ENCODE measurements at regions not wholly inside any gene's neighbourhood (a gene's known extent, or its start where the extent isn't known, plus 50 kb on each side); places are given as distances from the start of the nearest gene placed in this dataset.
"Not testable (repeated sequence)": the region's sequence is repeated elsewhere in the genome, so short reads cannot be mapped to it uniquely, and the experiment has no call there.

DNA sequence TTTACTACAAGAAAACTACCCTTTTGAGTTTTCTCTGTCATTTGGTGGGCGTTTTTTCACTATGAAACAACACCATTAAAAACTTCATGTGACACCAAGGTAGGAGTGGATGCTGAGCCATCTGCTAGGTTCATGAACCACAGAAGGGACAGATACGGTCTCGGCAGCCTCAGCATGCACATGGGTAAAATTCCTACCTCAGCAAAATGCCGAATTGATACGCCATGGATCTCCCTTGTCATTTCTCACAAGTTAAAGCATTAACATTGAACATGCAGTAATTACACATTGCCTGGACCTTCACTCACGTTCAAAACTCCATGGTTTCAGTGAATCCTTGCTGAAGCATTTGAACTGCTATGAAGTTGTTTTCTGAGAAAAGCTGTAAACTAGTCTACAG is 121.5 kb upstream of the EGR2 start:
- Histone ChIP-seq H3K36me3 (ENCODE audit: control insufficient read depth, insufficient read depth, low read length) (no peaks in the 10 kb centered on the region), H3K27ac (ENCODE audit: low read length) (no peak overlapping the region), H3K9me3 (ENCODE audit: control insufficient read depth, low read depth, low read length) (no peaks in the 10 kb centered on the region), H3K4me1 (ENCODE audit: control insufficient read depth, insufficient read depth, low read length) (no peaks in the 10 kb centered on the region), H3K4me3 (ENCODE audit: low read length) (no peak overlapping the region), H3K27me3 (ENCODE audit: control insufficient read depth, insufficient read depth, low read length) (no peaks in the 10 kb centered on the region)
- WGBS (ENCODE audit: insufficient coverage, low lambda C conversion rate), result 100% methylated on average over 2 of the region's 6 CpGs
- no peak for DNase-seq

GRCh38 chr10:62935022-62935421 is 118.9 kb upstream of the EGR2 start:
- no peaks in the 10 kb centered on the region for H3K27me3 ChIP-seq (ENCODE audit: control insufficient read depth, insufficient read depth, low read length)
- no peak overlapping the region for H3K4me3 ChIP-seq (ENCODE audit: low read length)
- H3K36me3 ChIP-seq (ENCODE audit: control insufficient read depth, insufficient read depth, low read length), result no peaks in the 10 kb centered on the region
- no peaks in the 10 kb centered on the region for H3K9me3 ChIP-seq (ENCODE audit: control insufficient read depth, low read depth, low read length)
- DNase-seq, result no peak
- no peaks in the 10 kb centered on the region for H3K4me1 ChIP-seq (ENCODE audit: control insufficient read depth, insufficient read depth, low read length)
- no peak overlapping the region for H3K27ac ChIP-seq (ENCODE audit: low read length)
- WGBS (ENCODE audit: insufficient coverage, low lambda C conversion rate), result 50% methylated on average over 1 of the region's 2 CpGs

DNA sequence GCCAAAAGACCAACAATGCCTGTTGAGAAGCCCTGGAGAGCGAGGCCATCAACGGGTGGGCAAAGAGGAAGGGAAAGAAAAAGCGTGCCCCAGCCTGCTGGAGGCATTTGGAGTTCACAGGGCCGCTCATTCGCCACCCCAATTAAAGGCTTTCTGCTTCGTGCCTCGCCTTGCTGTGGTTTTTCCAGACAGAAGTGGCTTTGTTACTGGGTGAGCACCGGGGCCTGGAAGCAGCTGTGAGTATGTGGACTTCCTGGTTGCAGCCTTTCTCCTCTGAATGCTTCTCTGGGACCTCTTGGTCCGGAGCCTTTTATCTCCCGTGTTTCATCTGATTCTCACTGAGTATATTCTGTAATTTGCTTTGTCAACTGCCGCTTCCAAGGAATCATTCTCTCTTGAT is 118.1 kb upstream of the EGR2 start:
- H3K4me3 ChIP-seq (ENCODE audit: low read length), result no peak overlapping the region
- peaks cover under 1% of the 10 kb centered on the region for H3K9me3 ChIP-seq (ENCODE audit: control insufficient read depth, low read depth, low read length)
- H3K36me3 ChIP-seq (ENCODE audit: control insufficient read depth, insufficient read depth, low read length), result no peaks in the 10 kb centered on the region
- no peaks in the 10 kb centered on the region for H3K27me3 ChIP-seq (ENCODE audit: control insufficient read depth, insufficient read depth, low read length)
- H3K4me1 ChIP-seq (ENCODE audit: control insufficient read depth, insufficient read depth, low read length), result no peaks in the 10 kb centered on the region
- DNase-seq, result no peak
- H3K27ac ChIP-seq (ENCODE audit: low read length), result no peak overlapping the region
- 61% methylated on average over 4 of the region's 11 CpGs for WGBS (ENCODE audit: insufficient coverage, low lambda C conversion rate)

GRCh38 chr10:62928763-62929162 is 112.6 kb upstream of the EGR2 start:
- H3K27ac ChIP-seq (ENCODE audit: low read length); DNase-seq; H3K4me1 ChIP-seq (ENCODE audit: control insufficient read depth, insufficient read depth, low read length); H3K36me3 ChIP-seq (ENCODE audit: control insufficient read depth, insufficient read depth, low read length); H3K27me3 ChIP-seq (ENCODE audit: control insufficient read depth, insufficient read depth, low read length); H3K4me3 ChIP-seq (ENCODE audit: low read length): not testable (repeated sequence)
- no CpG with 5 or more reads among the region's 24 CpGs for WGBS (ENCODE audit: insufficient coverage, low lambda C conversion rate)
- peaks cover 10% of the 10 kb centered on the region for H3K9me3 ChIP-seq (ENCODE audit: control insufficient read depth, low read depth, low read length)

DNA sequence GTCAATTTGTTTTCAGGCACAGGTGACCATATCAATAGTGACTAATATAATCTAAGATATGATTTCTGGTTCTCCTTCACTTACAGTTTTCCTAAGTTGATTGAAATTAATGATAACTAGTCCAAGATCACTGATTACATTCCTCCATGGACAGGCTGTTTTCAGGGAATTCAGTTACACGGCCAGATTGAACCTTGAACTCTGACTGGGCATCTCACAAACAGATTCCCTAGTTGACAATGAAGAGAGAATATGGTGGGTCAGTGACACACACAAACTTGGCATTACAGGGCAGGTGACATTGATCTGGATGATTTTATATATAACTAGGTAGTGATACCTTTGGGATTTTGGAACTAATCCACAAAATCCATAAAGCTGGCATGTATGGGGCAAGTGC is 110.2 kb upstream of the EGR2 start:
- WGBS (ENCODE audit: insufficient coverage, low lambda C conversion rate), result no CpG with 5 or more reads among the region's 1 CpG
- DNase-seq, result no peak

DNA sequence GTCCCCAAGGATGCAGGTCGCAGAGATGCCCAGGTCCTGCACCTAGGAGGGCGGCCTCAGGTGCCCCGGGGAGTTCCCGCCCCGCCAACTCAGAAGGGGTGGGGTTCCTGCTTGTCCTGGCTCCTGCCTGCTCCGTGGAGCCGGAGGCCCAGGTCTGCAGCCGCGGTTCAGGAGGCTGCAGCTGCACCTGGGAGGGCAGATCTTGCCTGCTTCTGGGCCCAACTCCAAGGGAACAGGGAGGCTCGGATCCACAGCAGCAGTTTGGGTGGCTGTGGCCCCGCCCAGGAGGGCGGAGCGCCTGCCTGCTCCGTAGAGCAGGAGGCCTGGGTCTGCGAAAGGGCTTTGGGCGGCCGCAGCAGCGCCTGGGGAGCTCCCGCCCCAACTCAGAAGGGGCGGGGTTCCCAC is 108.2 kb upstream of the EGR2 start:
- Histone ChIP-seq H3K27ac (ENCODE audit: low read length) (no peak overlapping the region), H3K36me3 (ENCODE audit: control insufficient read depth, insufficient read depth, low read length) (no peaks in the 10 kb centered on the region), H3K4me3 (ENCODE audit: low read length) (no peak overlapping the region), H3K27me3 (ENCODE audit: control insufficient read depth, insufficient read depth, low read length) (no peaks in the 10 kb centered on the region), H3K9me3 (ENCODE audit: control insufficient read depth, low read depth, low read length) (peaks cover 10% of the 10 kb centered on the region), H3K4me1 (ENCODE audit: control insufficient read depth, insufficient read depth, low read length) (no peaks in the 10 kb centered on the region)
- peak in 1 of 2 donors; percentile 9 for DNase-seq
- WGBS (ENCODE audit: insufficient coverage, low lambda C conversion rate), result no CpG with 5 or more reads among the region's 20 CpGs

More for the DNA sequence above, 110.2 kb upstream of the EGR2 start:
- peaks cover 10% of the 10 kb centered on the region for H3K9me3 ChIP-seq (ENCODE audit: control insufficient read depth, low read depth, low read length)
- no peaks in the 10 kb centered on the region for H3K36me3 ChIP-seq (ENCODE audit: control insufficient read depth, insufficient read depth, low read length)
- H3K27me3 ChIP-seq (ENCODE audit: control insufficient read depth, insufficient read depth, low read length), result no peaks in the 10 kb centered on the region
- H3K4me1 ChIP-seq (ENCODE audit: control insufficient read depth, insufficient read depth, low read length), result no peaks in the 10 kb centered on the region
- no peak overlapping the region for H3K27ac ChIP-seq (ENCODE audit: low read length)
- H3K4me3 ChIP-seq (ENCODE audit: low read length), result no peak overlapping the region

- Histone ChIP-seq H3K9me3 (ENCODE audit: control insufficient read depth, low read depth, low read length) (peaks cover 3% of the 10 kb centered on the region), H3K36me3 (ENCODE audit: control insufficient read depth, insufficient read depth, low read length) (no peaks in the 10 kb centered on the region), H3K4me1 (ENCODE audit: control insufficient read depth, insufficient read depth, low read length) (no peaks in the 10 kb centered on the region), H3K4me3 (ENCODE audit: low read length) (no peak overlapping the region), H3K27me3 (ENCODE audit: control insufficient read depth, insufficient read depth, low read length) (no peaks in the 10 kb centered on the region), H3K27ac (ENCODE audit: low read length) (no peak overlapping the region)
- no peak for DNase-seq
- no CpG with 5 or more reads among the region's 3 CpGs for WGBS (ENCODE audit: insufficient coverage, low lambda C conversion rate)
Measured at GRCh38 chr10:62919776-62920175, 103.6 kb upstream of the EGR2 start.

DNA sequence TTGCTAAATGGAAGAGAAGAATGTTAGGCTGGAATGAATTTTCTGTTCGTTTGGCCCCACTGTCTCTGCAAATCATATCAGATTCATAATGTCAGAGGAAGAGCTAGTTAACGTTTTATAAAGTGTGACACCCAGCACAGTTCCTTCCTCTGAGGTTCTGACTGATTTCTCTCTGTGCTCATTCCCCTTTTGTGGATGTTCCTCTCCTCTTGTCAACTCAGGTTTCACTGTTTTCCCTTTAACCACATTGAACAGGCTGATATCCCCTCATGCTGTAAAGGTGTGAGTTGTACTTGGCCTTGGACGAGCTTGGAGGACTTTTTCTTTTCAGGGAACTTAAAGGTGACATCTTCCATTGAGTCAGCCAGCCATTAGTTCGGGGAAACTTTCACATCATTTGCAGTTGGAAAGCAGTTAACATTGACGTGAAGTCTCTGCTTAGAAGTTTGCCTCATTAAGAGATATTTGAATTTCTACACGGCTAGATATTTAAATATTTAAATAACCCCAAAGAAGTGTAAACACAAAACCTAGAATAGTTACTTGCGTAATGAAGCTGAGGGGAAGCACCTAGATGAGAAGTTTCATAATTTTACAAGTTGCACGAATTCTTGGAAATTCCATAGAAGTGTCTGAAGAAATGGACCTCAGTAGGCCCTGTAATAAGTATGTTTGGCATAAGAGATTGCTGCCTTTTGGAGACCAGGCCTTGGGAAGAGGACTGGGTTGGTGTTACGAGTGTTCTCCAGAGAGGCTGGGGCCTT is 101.5 kb upstream of the EGR2 start:
- no peaks in the 10 kb centered on the region for H3K9me3 ChIP-seq (ENCODE audit: control insufficient read depth, low read depth, low read length)
- no peak for DNase-seq
- no peak overlapping the region for H3K27ac ChIP-seq (ENCODE audit: low read length)
- WGBS (ENCODE audit: insufficient coverage, low lambda C conversion rate), result 70% methylated on average over 2 of the region's 9 CpGs
- no peak overlapping the region for H3K4me3 ChIP-seq (ENCODE audit: low read length)
- H3K27me3 ChIP-seq (ENCODE audit: control insufficient read depth, insufficient read depth, low read length), result no peaks in the 10 kb centered on the region
- no peaks in the 10 kb centered on the region for H3K36me3 ChIP-seq (ENCODE audit: control insufficient read depth, insufficient read depth, low read length)
- no peaks in the 10 kb centered on the region for H3K4me1 ChIP-seq (ENCODE audit: control insufficient read depth, insufficient read depth, low read length)

DNA sequence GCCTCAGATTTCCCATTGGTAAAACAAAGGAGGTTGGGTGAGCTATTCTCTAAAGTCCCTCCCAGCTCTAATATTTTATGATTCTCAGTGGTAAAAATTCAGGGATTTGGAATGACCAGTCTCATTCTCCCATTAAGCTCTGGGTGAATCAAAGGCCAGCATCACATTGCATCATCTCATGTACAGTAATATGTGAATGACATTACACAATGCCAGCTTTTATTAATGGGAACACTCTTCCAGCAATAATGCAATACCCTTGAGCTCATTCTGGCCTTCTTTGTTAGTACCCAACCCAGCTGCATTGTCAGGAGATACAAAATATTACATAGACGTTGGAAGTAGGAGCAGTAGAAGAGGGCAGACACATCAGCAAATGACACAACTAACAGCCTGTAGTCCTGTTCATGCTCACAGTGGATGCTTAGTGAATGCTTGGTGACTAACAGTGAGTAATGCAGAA is 100.0 kb upstream of the EGR2 start:
- WGBS (ENCODE audit: insufficient coverage, low lambda C conversion rate), result no CpG with 5 or more reads among the region's 1 CpG
- Histone ChIP-seq H3K4me3 (ENCODE audit: low read length) (no peak overlapping the region), H3K9me3 (ENCODE audit: control insufficient read depth, low read depth, low read length) (no peaks in the 10 kb centered on the region), H3K36me3 (ENCODE audit: control insufficient read depth, insufficient read depth, low read length) (no peaks in the 10 kb centered on the region), H3K4me1 (ENCODE audit: control insufficient read depth, insufficient read depth, low read length) (no peaks in the 10 kb centered on the region), H3K27ac (ENCODE audit: low read length) (no peak overlapping the region), H3K27me3 (ENCODE audit: control insufficient read depth, insufficient read depth, low read length) (no peaks in the 10 kb centered on the region)
- no peak for DNase-seq

- Histone ChIP-seq H3K27me3 (ENCODE audit: control insufficient read depth, insufficient read depth, low read length) (no peaks in the 10 kb centered on the region), H3K36me3 (ENCODE audit: control insufficient read depth, insufficient read depth, low read length) (no peaks in the 10 kb centered on the region), H3K4me3 (ENCODE audit: low read length) (no peak overlapping the region), H3K27ac (ENCODE audit: low read length) (no peak overlapping the region), H3K4me1 (ENCODE audit: control insufficient read depth, insufficient read depth, low read length) (no peaks in the 10 kb centered on the region), H3K9me3 (ENCODE audit: control insufficient read depth, low read depth, low read length) (no peaks in the 10 kb centered on the region)
- DNase-seq, result no peak
Measured at GRCh38 chr10:62915158-62915557, 99.0 kb upstream of the EGR2 start.

DNA sequence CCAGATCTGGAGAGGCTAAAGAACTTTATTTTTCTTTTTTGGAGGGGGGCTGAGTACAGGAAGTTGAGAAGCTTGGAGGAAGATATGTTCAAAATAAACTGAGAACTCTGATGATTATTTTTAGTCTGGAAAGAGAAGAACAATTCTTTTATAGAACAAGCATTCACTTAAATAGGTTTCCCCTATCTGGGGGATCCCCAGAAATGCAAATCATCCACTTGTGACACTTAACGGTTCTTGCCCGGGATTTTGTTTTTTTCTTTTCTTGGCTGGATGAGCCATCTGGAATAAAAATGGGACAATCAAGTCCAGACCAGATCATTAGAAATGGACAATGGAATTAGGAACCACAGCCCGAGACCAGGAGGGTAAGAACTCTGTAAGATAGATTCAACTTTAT is 95.9 kb upstream of the EGR2 start:
- Histone ChIP-seq H3K27me3 (ENCODE audit: control insufficient read depth, insufficient read depth, low read length) (no peaks in the 10 kb centered on the region), H3K4me3 (ENCODE audit: low read length) (no peak overlapping the region), H3K36me3 (ENCODE audit: control insufficient read depth, insufficient read depth, low read length) (no peaks in the 10 kb centered on the region), H3K27ac (ENCODE audit: low read length) (no peak overlapping the region), H3K9me3 (ENCODE audit: control insufficient read depth, low read depth, low read length) (no peaks in the 10 kb centered on the region), H3K4me1 (ENCODE audit: control insufficient read depth, insufficient read depth, low read length) (no peaks in the 10 kb centered on the region)
- no CpG with 5 or more reads among the region's 3 CpGs for WGBS (ENCODE audit: insufficient coverage, low lambda C conversion rate)
- no peak for DNase-seq

Data from large intestine (tissue), 3 donors.